Ramos (cell line): ENCODE measurements at regions not wholly inside any gene's neighbourhood (a gene's known extent, or its start where the extent isn't known, plus 50 kb on each side); places are given as distances from the start of the nearest gene placed in this dataset.
"Not testable (repeated sequence)": the region's sequence is repeated elsewhere in the genome, so short reads cannot be mapped to it uniquely, and the experiment has no call there.

ENCODE experiments used
- in situ Hi-C: fragments of 300-500 bp; cut with MboI; formaldehyde crosslinking; loops from one replicate; pipeline ENCODE4 v1.14.3; 2022; ENCODE audit warnings: low sequenced_read_pairs; ENCODE audit not compliant: unreplicated experiment

- in situ Hi-C loops: no loop called here
These were observed 115.8 kb upstream of the ITGB1 start for GRCh38 chr10:33073641-33074415.

GRCh38 chr10:33071857-33072256 lies 113.8 kb upstream of the ITGB1 start:
- in situ Hi-C loops: no loop called here

GRCh38 chr10:33070101-33070500 lies 112.1 kb upstream of the ITGB1 start:
- in situ Hi-C loops: no loop called here

- in situ Hi-C loops: no loop called here
These were observed 109.9 kb upstream of the ITGB1 start for GRCh38 chr10:33067917-33068316.

- in situ Hi-C loops: no loop called here
These were observed 109.5 kb upstream of the ITGB1 start for GRCh38 chr10:33067481-33067880.

GRCh38 chr10:33066558-33067236 lies 108.7 kb upstream of the ITGB1 start:
- in situ Hi-C loops: no loop called here

GRCh38 chr10:33065111-33065510 lies 107.1 kb upstream of the ITGB1 start:
- in situ Hi-C loops: no loop called here

- in situ Hi-C loops: no loop called here
These were observed 106.7 kb upstream of the ITGB1 start for GRCh38 chr10:33064706-33065105.

- in situ Hi-C loops: no loop called here
These were observed 99.6 kb upstream of the ITGB1 start for GRCh38 chr10:33057620-33058019.

GRCh38 chr10:33056828-33057596 lies 99.0 kb upstream of the ITGB1 start:
- in situ Hi-C loops: no loop called here

- in situ Hi-C loops: no loop called here
These were observed 97.6 kb upstream of the ITGB1 start for GRCh38 chr10:33055625-33056024.

- in situ Hi-C loops: no loop called here
These were observed 95.1 kb upstream of the ITGB1 start for GRCh38 chr10:33052915-33053810.

- in situ Hi-C loops: no loop called here
These were observed 94.3 kb upstream of the ITGB1 start for GRCh38 chr10:33052263-33052875.

- in situ Hi-C loops: not testable (repeated sequence)
These were observed 92.2 kb upstream of the ITGB1 start for GRCh38 chr10:33049963-33050920.

GRCh38 chr10:33048223-33048622 lies 90.2 kb upstream of the ITGB1 start:
- in situ Hi-C loops: no loop called here

- in situ Hi-C loops: no loop called here
These were observed 89.6 kb upstream of the ITGB1 start for GRCh38 chr10:33047655-33048054.

GRCh38 chr10:33046792-33047191 lies 88.8 kb upstream of the ITGB1 start:
- in situ Hi-C loops: no loop called here

- in situ Hi-C loops: no loop called here
These were observed 87.4 kb upstream of the ITGB1 start for GRCh38 chr10:33045421-33045820.

- in situ Hi-C loops: no loop called here
These were observed 84.5 kb upstream of the ITGB1 start for GRCh38 chr10:33042565-33042964.
